MM.1S (cell line): ENCODE measurements at regions not wholly inside any gene's neighbourhood (a gene's known extent, or its start where the extent isn't known, plus 50 kb on each side); places are given as distances from the start of the nearest gene placed in this dataset.
"Not testable (repeated sequence)": the region's sequence is repeated elsewhere in the genome, so short reads cannot be mapped to it uniquely, and the experiment has no call there.

ENCODE experiments used
- CTCF ChIP-seq: fragments of 300-600 bp; sonication (generic); IDR thresholded peaks from 2 replicates; pipeline ENCODE4 v1.5.1; 2016; ENCODE audit warnings: antibody characterized with exemption, low read length, mixed read lengths
- EZH2 ChIP-seq: fragments of 300-600 bp; sonication (generic); optimal IDR thresholded peaks from 2 replicates; pipeline ENCODE3; 2017; ENCODE audit warnings: low read depth, mild to moderate bottlenecking, antibody characterized with exemption, low read length, mixed read lengths
- EZH2phosphoT487 ChIP-seq: fragments of 300-600 bp; sonication (generic); IDR thresholded peaks from 2 replicates; pipeline ENCODE4 v1.6.1; 2018; ENCODE audit warnings: antibody characterized with exemption, low read length

DNA sequence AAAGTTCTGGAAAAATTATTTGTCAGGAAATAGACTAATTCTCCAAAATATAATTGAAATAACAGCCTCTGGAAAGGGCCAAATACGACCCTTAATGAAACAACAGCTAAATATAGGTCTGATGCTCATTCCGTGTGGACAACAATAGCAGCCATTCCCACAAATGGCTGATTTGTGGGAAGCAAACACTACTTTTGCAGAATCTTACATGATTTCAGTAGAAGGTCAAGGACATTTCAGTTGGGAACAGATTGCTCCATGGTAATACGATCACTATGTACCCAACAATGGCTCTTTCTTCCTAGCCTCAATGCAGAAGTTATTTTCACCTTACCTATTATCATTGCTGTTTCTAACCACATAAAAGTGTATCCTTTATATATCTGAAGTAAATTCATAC, 1859.9 kb downstream of the FOXD4L5 start:
- TF ChIP-seq CTCF, EZH2phosphoT487, EZH2: not testable (repeated sequence)
